Astrocyte of the cerebellum (primary cell): ENCODE measurements at regions not wholly inside any gene's neighbourhood (a gene's known extent, or its start where the extent isn't known, plus 50 kb on each side); places are given as distances from the start of the nearest gene placed in this dataset.

Source experiments
- DNase-seq: peaks from one replicate; pipeline ENCODE4 v3.0.0-alpha.2; 2011; ENCODE audit warnings: low read depth
- H3K4me3 ChIP-seq: 2 replicates; pipeline ENCODE4 v1.5.1; 2011; ENCODE audit warnings: mild to moderate bottlenecking, low read depth, low read length, moderate library complexity
- in situ Hi-C: cut with HindIII; loops from 2 replicates; pipeline ENCODE4 v1.10.0; 2017; ENCODE audit warnings: low sequenced_read_pairs
- TF ChIP-seq, protein P1 (sequence below): IDR thresholded peaks from 2 replicates; pipeline ENCODE4 v1.5.1; 2012; ENCODE audit warnings: low read length, low read depth, moderate library complexity, mild to moderate bottlenecking; ENCODE audit errors: missing control alignments

DNA sequence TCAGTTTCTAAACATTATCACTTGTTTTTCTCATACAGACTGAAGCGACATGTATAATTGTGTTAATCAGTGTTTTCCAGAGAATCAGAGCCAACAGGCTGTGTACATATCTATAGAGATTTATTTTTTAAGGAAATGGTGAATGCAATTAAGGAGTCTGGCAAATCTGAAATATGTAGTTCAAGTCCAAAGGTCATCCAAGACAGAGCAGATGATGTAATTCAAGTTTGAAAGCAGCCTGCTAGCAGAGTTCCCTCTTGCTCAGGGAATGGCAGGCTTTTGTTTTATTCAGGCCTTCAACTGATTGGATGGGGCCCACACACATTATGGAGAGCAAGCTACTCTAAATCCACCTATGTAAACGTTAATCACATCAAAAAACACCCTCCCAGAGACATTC is 282.6 kb downstream of the CBLN2 start:
- no peak for DNase-seq
- in situ Hi-C loops, result no loop called here
- TF ChIP-seq, protein P1, sequence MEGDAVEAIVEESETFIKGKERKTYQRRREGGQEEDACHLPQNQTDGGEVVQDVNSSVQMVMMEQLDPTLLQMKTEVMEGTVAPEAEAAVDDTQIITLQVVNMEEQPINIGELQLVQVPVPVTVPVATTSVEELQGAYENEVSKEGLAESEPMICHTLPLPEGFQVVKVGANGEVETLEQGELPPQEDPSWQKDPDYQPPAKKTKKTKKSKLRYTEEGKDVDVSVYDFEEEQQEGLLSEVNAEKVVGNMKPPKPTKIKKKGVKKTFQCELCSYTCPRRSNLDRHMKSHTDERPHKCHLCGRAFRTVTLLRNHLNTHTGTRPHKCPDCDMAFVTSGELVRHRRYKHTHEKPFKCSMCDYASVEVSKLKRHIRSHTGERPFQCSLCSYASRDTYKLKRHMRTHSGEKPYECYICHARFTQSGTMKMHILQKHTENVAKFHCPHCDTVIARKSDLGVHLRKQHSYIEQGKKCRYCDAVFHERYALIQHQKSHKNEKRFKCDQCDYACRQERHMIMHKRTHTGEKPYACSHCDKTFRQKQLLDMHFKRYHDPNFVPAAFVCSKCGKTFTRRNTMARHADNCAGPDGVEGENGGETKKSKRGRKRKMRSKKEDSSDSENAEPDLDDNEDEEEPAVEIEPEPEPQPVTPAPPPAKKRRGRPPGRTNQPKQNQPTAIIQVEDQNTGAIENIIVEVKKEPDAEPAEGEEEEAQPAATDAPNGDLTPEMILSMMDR, result no peak
- H3K4me3 ChIP-seq, result no peak overlapping the region

DNA sequence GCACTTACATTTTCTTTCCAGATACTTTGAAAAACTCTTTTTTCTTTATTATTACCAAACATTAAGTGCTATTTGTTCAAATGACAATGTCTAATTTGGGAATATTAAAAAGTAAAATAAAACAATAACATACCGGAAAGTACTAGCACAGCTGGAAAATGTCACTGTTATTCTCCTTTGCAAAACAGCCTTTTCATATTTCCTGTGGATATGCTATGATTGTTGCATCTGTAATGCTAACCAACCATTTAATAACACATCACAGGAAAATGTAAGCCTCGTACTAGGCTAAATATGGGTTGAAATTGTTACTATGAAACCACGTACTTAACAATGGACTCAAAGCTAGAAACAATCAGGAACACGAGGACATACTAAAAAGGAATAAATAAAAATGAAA is 298.1 kb downstream of the CBLN2 start:
- TF ChIP-seq, protein P1, result no peak
- in situ Hi-C loops, result no loop called here
- no peak for DNase-seq
- no peak overlapping the region for H3K4me3 ChIP-seq

DNA sequence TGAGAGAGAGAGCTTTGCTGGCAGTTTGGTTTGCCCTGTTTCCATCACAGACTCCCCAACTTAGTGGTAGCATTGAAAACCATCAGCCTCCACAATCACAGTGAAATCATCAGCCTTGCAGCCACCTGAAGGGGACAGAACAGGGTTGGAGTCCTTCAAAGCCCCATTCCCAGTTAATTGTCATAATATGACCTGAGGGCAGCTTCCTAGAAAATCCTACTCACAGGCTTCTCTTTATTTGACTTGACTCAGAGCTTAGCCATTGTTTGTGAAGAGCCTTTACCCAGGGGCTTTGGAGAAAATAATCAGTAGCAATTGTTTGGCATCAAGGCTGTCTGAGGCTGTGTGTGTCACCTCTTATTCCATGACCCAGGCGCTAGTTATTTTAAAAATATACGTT is 308.7 kb downstream of the CBLN2 start:
- TF ChIP-seq, protein P1, result no peak
- in situ Hi-C loops, result no loop called here
- DNase-seq, result no peak
- H3K4me3 ChIP-seq, result no peak overlapping the region

DNA sequence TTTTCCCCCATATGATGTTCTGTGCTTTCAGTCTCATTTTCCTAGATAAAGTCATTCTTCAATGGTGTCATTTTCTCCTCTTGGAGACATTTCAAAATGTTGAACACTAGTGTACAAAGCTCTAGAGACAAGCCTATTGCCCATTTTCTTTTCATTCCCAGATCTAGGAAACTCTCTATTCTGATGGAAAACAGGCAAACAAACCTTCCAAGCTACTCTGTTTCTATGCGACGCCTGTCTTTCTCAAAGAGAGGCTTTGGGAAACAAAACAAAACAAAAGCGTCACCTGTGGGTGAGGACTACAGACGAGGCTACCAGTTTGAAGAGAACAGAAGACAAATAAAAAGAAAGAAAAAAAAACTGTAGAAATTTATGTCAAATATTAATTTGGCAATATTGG is 311.0 kb downstream of the CBLN2 start:
- TF ChIP-seq, protein P1, result no peak
- DNase-seq, result no peak
- H3K4me3 ChIP-seq, result no peak overlapping the region
- in situ Hi-C loops, result no loop called here

DNA sequence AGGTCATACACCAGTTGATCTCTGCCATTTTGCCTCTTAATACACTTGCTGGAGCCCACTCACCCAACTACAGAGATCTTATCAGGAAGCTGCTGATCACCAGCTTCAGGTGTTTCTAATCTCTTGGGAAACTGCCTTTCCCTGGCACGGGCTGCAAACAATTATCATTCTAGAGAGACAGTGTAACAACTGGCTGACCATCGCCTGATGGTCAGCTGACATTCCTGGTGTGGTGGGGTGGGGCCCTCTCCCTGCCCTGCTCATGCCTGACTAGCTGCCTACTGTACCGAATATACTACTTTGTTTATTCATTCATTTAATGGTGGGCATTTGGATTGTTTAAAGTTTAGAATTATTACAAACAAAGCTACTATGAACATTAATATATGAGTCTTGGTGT is 311.5 kb downstream of the CBLN2 start:
- in situ Hi-C loops, result no loop called here
- H3K4me3 ChIP-seq, result no peak overlapping the region
- no peak for DNase-seq
- TF ChIP-seq, protein P1, result no peak

DNA sequence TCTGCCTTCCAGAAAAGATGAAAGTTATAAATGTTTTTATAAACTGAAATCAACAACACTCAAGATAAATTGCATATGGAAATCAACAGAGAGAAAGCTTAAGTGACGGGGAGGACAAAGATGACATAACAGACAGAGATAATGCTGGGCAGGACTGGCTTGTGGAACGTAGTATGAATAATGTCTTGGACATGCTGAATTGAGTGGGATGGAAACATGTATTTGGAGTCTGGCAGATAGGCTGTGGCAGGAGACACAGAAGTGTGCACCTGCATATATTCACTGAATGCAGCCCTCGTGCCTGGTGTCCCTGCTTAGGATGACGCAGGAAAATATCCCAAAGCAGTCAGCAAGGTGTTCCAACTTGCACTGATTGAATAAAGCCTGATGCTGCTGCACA is 318.2 kb downstream of the CBLN2 start:
- no peak overlapping the region for H3K4me3 ChIP-seq
- in situ Hi-C loops, result no loop called here
- TF ChIP-seq, protein P1, result no peak
- no peak for DNase-seq

DNA sequence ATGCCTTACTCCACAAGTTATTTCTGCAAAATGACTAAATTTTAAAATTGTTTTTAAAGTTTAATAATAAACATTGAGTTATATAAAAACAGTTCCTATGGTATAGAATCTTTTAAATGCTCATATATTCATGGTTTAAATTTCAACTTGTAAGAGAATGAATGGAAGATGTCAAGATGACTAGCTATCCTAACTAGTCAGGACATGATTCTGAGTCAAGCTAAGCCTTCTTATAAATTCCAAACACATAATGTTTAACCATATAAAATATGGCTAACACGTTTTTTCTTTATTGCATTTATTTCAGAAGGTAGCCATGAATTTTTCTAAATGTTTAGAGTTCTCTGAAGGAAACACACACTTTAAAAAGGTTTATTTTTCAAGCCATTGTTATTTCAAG is 320.4 kb downstream of the CBLN2 start:
- DNase-seq, result no peak
- TF ChIP-seq, protein P1, result no peak
- H3K4me3 ChIP-seq, result no peak overlapping the region
- in situ Hi-C loops, result no loop called here
